Hematopoietic multipotent progenitor cell (in vitro differentiated cells): ENCODE measurements at regions not wholly inside any gene's neighbourhood (a gene's known extent, or its start where the extent isn't known, plus 50 kb on each side); places are given as distances from the start of the nearest gene placed in this dataset.

Experiments
- DNase-seq, 3 donors: peaks; one replicate each; pipeline ENCODE4 v3.0.0-alpha.2; 2011 to 2015; ENCODE audit warnings: low read depth in 2 of 3, low spot score in 2 of 3

DNA sequence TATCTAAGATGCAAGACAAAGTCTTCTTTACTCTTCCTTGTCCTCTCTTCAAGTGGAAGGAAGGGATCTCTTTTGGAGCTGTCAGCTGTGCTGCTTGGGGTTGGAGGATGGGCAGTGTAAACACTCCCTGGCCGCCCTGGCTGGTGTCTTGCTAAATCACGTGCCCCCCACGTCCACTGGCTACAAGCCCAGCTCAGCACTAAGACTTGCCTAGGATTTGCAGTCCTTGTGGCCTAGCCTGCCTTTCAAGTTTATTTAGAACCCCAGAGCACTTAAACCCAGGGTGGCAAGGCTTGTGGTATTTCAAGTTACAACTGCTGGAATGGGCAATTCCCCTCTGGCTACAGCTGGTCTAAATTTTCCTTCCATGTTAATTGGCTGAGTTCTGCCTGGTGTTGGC, 272.4 kb upstream of the MYO3A start:
- no peak for DNase-seq

GRCh38 chr10:25666276-25666675, 267.8 kb upstream of the MYO3A start:
- DNase-seq = no peak

DNA sequence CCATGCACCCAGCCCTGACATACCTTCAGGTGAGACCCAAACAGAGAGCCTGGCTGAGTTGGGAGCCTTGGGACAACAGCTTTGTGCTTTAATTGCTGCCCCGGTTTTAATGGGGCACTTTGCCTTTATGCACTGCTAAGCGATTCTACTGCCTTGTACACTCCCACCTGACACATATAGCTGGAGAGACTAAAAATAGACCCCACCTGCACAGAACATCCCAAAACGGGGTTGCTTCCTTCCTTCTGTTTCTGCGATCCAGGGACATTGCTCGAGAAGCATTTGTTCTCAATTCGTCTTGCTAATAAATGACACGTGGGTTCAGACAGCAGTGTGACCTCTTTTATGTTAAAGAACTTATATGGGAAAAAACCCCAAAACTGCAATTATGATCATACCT, 258.8 kb upstream of the MYO3A start:
- no peak for DNase-seq

DNA sequence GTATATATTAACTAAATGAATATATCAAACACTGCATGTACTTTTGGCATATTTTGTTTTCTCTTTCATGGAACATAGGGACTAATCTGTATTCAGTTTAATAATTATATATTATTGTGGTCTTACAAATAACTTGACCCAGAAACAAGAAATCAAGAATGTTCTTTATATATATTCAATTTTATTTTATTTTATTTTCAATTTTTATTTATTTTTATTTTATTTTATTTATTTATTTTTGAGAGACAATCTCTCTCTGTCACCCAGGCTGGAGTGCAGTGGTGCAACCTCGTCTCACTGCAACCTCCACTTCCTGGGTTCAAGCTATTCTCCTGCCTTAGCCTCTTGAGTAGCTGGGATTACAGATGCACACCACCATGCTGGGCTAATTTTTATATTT, 258.4 kb upstream of the MYO3A start:
- no peak for DNase-seq

- DNase-seq = no peak
Measured at GRCh38 chr10:25678220-25678619, 255.8 kb upstream of the MYO3A start.

GRCh38 chr10:25678666-25679065, 255.4 kb upstream of the MYO3A start:
- DNase-seq = no peak

- DNase-seq = no peak
Measured at GRCh38 chr10:25682203-25682851, 251.7 kb upstream of the MYO3A start.

DNA sequence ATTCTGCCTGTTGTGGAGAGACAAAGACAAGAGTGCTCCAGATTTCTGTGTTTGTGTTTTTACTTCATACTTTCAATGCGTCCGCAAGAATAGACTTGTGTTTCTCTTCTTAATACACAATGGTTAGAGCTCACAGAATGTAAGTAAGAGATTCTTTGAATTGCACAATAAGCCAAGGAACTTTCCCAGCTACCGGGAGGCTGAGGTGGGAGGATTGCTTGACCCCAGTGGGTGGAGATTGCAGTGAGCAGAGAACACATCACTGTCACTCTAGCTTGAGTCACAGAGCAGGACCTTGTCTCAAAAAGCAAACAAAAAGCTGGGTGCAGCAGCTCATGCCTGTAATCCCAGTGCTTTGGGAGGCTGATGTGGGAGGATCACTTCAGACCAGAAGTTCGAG, 250.7 kb upstream of the MYO3A start:
- DNase-seq = no peak

DNA sequence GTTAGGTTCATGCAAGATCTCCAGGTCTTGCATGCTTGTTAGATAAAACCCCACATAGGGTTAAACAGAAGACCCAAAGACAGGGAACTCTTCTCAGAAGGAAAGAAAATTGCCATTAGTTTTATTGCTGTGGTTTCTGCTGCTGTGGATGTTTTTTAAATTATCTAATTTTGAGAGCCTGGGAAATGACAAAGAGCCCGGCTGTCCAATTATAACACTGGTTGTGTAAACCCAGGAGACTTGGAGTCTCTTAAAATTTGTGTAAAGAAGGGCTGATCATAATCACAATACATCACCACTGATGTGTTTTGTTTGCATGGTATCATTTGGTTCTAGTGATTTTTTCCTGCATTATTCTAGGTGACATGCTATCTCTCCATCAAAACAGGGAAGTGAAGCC, 246.5 kb upstream of the MYO3A start:
- no peak for DNase-seq

GRCh38 chr10:25689346-25690100, 244.5 kb upstream of the MYO3A start:
- DNase-seq = no peak

GRCh38 chr10:25692761-25693160, 241.3 kb upstream of the MYO3A start:
- no peak for DNase-seq

- no peak for DNase-seq
Measured at GRCh38 chr10:25694206-25694933, 239.7 kb upstream of the MYO3A start.

DNA sequence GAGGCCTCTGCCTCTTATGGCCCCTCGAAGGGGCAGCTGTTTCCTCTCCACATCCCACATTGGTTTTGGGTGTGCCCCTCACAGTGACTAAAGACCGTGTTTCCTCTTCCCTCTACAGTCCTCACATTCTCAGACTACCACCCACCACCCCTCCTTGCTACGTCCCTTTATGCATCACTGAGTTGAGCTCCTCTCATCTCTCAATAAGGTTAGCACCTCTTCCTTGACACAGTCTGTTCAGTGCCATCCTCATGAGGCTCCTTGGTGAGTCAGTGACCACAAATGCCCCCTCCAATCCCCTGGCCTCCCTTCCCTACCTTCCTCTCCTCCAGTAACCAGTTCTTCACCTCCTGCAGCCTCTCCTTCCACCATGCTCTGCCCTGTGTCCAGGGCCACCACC, 239.1 kb upstream of the MYO3A start:
- peak in 2 of 3 donors; percentile 6 to 34 for DNase-seq

DNA sequence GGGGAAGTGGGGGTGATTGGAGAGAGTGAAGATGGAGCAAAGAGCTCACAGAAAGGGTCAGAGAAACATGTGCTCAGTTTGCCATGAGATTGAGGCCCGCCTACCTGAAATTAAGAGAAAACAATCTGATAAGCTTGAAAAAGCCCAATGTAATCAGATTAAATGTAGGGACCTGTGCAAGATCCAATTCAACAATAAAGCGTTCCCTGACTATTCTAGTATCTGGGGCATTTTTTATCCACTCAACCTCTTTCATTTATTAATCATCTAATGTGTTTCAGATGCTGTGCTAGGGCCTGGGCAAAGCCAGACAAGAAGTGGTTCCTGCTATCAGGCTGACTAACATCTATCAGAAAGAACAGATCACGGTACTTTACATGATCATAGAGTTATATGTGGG, 238.4 kb upstream of the MYO3A start:
- DNase-seq = no peak

- no peak for DNase-seq
Measured at GRCh38 chr10:25696013-25696708, 237.9 kb upstream of the MYO3A start.

- DNase-seq = no peak
Measured at GRCh38 chr10:25697412-25697811, 236.6 kb upstream of the MYO3A start.

DNA sequence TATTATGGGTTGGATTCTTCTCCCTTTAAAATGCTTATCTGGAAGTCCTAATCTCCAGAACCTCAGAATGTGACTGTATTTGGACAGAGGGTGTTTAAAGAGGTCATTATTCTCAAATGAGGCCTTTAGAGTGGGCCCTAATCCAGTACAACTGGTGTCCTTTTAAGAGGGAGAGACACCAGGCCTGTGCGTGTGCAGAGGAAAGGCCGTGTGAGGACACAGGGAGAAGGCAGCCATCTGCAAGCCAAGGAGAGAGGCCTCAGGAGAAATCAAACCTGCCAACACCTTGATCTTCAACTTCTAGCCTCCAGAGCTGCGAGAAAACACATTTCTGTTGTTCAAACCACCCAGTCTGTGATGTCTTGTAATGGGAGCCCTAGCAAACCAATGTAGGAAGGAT, 235.4 kb upstream of the MYO3A start:
- DNase-seq = no peak

DNA sequence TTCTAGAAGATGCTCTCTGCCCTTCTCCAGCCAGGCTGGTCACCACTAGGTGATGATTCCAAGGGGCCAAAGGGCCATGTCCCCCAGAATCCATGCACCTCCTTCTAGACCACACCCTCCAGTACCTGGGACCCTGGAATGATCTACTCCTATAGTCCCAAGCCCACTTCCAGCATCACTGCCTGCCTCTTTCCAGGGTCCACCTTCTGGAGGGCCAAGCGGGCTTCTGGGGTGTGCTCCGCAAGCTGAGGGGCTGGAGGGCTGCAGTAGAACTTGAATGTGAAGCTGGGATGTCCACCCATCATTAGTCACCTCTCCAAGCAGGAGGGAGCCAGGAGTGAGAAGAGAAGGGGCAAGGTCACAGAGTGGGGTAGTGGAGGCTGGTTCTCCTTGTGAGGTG, 234.4 kb upstream of the MYO3A start:
- no peak for DNase-seq

DNA sequence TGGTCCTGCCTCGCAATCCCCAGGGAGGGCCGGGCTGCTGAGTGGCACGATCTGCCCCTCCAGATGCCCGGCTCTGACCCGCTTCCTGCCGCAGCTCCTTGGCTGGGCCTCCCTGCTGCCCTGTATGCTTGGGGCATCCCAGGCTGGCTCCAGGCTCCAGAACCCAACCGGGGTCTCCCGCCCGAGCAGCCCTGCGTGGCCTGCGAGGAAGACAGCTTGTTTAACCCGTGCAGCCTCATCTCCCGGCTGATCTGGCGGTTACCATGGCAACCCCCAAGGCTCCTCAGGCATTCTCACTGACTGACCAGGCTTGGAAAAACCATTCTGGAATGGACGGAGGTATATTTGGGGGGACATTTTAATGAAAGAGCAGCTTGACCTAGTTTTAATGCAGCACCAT, 232.4 kb upstream of the MYO3A start:
- no peak for DNase-seq

DNA sequence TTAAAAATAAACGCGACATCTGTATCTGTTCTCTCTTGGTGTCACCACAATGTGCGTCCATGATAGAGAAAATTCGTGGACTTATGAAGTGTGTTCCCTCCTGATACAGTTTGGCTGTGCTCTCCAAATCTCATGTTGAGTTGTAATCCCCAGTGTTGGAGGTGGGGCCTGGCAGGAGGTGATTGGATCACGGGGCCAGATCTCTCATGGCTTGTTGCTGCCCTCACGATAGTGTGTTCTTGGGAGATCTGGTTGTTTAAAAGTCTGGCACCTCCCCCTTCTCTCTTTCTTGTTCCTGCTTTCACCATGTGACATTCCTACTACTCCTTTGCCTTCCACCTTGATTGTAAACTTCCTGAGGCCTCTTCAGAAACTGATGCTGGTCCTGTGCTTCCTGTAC, 229.4 kb upstream of the MYO3A start:
- no peak for DNase-seq

GRCh38 chr10:25707572-25707971, 226.5 kb upstream of the MYO3A start:
- no peak for DNase-seq
